Endothelial cell (in vitro differentiated cells): ENCODE measurements at regions not wholly inside any gene's neighbourhood (a gene's known extent, or its start where the extent isn't known, plus 50 kb on each side); places are given as distances from the start of the nearest gene placed in this dataset.

Experiments used
- DNase-seq: peaks from one replicate; pipeline ENCODE4 v3.0.0; 2021; ENCODE audit warnings: low spot score
- H3K27ac Mint-ChIP-seq: one replicate; pipeline ENCODE4 v1.8.0; 2021; ENCODE audit warnings: mixed read lengths, inconsistent platforms; ENCODE audit not compliant: unreplicated experiment
- H3K27me3 Mint-ChIP-seq: one replicate; pipeline ENCODE4 v1.8.0; 2021; ENCODE audit warnings: mild to moderate bottlenecking, moderate library complexity, mixed read lengths, inconsistent platforms; ENCODE audit not compliant: unreplicated experiment
- H3K36me3 Mint-ChIP-seq: one replicate; pipeline ENCODE4 v1.8.0; 2021; ENCODE audit warnings: mild to moderate bottlenecking, low read depth, mixed read lengths, inconsistent platforms; ENCODE audit not compliant: unreplicated experiment
- H3K4me1 Mint-ChIP-seq: one replicate; pipeline ENCODE4 v1.8.0; 2021; ENCODE audit warnings: mild to moderate bottlenecking, mixed read lengths, inconsistent platforms; ENCODE audit not compliant: unreplicated experiment
- H3K4me3 Mint-ChIP-seq: one replicate; pipeline ENCODE4 v1.8.0; 2021; ENCODE audit warnings: mild to moderate bottlenecking, mixed read lengths, inconsistent platforms; ENCODE audit not compliant: unreplicated experiment
- H3K9me3 Mint-ChIP-seq: one replicate; pipeline ENCODE4 v1.8.0; 2021; ENCODE audit warnings: mixed read lengths, inconsistent platforms; ENCODE audit not compliant: unreplicated experiment
- TF ChIP-seq, protein P1 (sequence below): fragments of 200-600 bp; sonication (generic); IDR thresholded peaks from one replicate; pipeline ENCODE4 v1.5.0; 2021; ENCODE audit warnings: antibody characterized with exemption; ENCODE audit not compliant: unreplicated experiment

GRCh38 chr5:93294996-93295395 is 286.0 kb downstream of the NR2F1-AS1 start:
- H3K4me1 Mint-ChIP-seq, result peaks cover 20% of the 10 kb centered on the region
- TF ChIP-seq, protein P1, sequence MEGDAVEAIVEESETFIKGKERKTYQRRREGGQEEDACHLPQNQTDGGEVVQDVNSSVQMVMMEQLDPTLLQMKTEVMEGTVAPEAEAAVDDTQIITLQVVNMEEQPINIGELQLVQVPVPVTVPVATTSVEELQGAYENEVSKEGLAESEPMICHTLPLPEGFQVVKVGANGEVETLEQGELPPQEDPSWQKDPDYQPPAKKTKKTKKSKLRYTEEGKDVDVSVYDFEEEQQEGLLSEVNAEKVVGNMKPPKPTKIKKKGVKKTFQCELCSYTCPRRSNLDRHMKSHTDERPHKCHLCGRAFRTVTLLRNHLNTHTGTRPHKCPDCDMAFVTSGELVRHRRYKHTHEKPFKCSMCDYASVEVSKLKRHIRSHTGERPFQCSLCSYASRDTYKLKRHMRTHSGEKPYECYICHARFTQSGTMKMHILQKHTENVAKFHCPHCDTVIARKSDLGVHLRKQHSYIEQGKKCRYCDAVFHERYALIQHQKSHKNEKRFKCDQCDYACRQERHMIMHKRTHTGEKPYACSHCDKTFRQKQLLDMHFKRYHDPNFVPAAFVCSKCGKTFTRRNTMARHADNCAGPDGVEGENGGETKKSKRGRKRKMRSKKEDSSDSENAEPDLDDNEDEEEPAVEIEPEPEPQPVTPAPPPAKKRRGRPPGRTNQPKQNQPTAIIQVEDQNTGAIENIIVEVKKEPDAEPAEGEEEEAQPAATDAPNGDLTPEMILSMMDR, result no peak
- H3K4me3 Mint-ChIP-seq, result no peak overlapping the region
- DNase-seq, result no peak
- H3K9me3 Mint-ChIP-seq, result no peaks in the 10 kb centered on the region
- no peaks in the 10 kb centered on the region for H3K36me3 Mint-ChIP-seq
- H3K27me3 Mint-ChIP-seq, result peaks cover 1% of the 10 kb centered on the region
- no peak overlapping the region for H3K27ac Mint-ChIP-seq

GRCh38 chr5:93294199-93294598 is 286.8 kb downstream of the NR2F1-AS1 start:
- Mint-ChIP-seq H3K27me3 (peaks cover 1% of the 10 kb centered on the region), H3K4me1 (peaks cover 15% of the 10 kb centered on the region), H3K27ac (no peak overlapping the region), H3K4me3 (no peak overlapping the region), H3K9me3 (no peaks in the 10 kb centered on the region), H3K36me3 (no peaks in the 10 kb centered on the region)
- TF ChIP-seq, protein P1, result no peak
- no peak for DNase-seq

DNA sequence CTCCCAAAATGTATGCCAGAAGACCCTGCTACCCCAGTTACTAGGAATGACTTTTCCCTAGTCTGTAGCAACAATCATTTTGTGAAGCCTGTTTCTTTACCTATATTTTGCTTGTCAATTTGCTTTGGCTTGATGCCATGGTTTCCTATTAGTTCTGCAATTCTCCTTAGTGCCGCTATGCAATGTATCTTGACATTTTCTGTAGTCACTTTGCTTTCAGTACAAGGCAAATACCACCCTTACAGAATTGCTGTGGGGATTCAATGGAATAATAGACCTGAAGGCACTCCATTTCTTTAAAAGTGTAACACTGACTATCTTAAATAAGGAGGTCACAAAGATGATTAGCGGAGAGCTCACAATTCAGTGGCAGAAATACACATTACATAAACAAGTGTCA is 291.1 kb downstream of the NR2F1-AS1 start:
- Mint-ChIP-seq H3K27me3 (peaks cover 2% of the 10 kb centered on the region), H3K4me3 (no peak overlapping the region), H3K27ac (no peak overlapping the region), H3K4me1 (peaks cover 7% of the 10 kb centered on the region), H3K36me3 (peaks cover 6% of the 10 kb centered on the region), H3K9me3 (no peaks in the 10 kb centered on the region)
- TF ChIP-seq, protein P1, result no peak
- DNase-seq, result no peak

- Mint-ChIP-seq H3K4me1 (peaks cover 7% of the 10 kb centered on the region), H3K4me3 (no peak overlapping the region), H3K27me3 (peaks cover 2% of the 10 kb centered on the region), H3K27ac (no peak overlapping the region), H3K9me3 (no peaks in the 10 kb centered on the region), H3K36me3 (peaks cover 6% of the 10 kb centered on the region)
- DNase-seq, result no peak
- TF ChIP-seq, protein P1, result no peak
Observed at GRCh38 chr5:93285461-93285860, 295.6 kb downstream of the NR2F1-AS1 start.

- no peaks in the 10 kb centered on the region for H3K9me3 Mint-ChIP-seq
- peaks cover 1% of the 10 kb centered on the region for H3K27me3 Mint-ChIP-seq
- no peak for DNase-seq
- no peak overlapping the region for H3K27ac Mint-ChIP-seq
- TF ChIP-seq, protein P1, result no peak
- H3K4me3 Mint-ChIP-seq, result no peak overlapping the region
- H3K4me1 Mint-ChIP-seq, result peaks cover 10% of the 10 kb centered on the region
- H3K36me3 Mint-ChIP-seq, result peaks cover 5% of the 10 kb centered on the region
Observed at GRCh38 chr5:93281980-93282772, 298.8 kb downstream of the NR2F1-AS1 start.
